ENCODE measurements at regions not wholly inside any gene's neighbourhood (a gene's known extent, or its start where the extent isn't known, plus 50 kb on each side); places are given as distances from the start of the nearest gene placed in this dataset.

DNA sequence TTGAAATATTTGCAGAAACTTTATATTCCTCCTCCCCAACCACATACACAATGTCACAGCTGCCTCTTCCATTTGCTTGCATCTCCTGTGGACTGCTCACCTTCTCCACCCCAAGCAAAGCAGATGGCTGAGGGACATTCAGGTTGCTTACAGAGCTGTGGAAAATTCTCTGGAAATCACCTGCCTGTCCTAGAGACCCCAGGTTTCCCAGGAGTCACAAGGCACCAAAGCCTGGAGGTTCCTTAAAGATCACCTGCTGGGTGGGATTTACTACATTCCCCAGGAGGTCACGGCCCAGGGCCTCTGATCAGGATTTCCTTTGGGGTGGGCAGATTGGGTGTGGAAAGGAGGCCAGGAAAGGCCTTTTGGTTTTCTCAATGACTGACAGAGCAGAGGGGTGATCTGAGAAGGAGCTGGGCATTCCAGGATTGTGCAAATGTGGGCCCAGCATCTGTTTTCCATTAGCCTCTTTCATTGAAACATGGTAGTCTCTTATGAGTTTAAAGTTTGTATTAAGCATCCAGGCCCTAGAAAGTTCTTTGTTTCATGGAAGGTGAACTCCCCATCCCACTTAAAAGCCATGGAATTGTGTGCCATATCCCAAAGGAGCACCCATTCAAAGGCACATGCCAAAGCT lies 410.7 kb upstream of the TNP1 start:
- DNase-seq (ENCODE audit: low read depth) = no peak

DNA sequence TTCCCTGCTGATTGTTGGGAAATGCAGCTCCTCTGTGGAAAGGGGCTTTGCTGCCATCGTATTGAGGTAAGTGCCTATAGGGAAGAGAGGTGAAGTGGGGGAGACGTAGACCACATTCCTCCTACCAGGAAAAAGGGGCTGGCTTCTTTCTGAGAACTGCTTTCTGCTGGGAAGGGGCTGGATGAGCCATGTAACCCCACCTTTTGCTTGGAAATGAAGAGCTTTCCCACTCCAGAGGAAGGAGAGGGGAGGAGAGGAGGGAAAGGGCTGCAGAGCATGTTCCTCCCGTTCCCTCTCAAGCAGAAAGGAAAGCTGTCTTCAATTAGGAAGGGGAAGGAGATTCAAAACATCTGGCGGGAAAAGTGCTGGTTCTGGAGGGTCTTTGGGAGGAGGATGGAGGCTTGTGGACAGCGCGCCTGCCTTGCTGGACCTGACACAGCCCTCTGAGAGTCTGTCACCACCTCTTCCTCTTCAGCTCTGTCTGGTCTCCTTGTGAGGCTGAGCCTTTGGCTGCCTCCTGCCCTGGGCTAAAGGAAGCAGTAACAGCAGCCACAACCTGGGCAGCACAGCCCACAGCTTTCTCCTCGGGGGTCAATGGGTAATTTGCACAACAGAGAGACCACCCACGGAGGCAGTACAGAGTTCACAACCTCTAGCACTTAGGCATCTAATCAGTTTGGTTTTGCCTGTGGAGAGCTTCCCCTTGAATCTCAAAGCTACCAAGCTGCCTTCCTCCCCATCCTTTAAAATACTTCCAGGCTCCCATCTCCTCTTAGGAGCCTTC lies 410.0 kb upstream of the TNP1 start:
- DNase-seq (ENCODE audit: low read depth) = no peak

DNA sequence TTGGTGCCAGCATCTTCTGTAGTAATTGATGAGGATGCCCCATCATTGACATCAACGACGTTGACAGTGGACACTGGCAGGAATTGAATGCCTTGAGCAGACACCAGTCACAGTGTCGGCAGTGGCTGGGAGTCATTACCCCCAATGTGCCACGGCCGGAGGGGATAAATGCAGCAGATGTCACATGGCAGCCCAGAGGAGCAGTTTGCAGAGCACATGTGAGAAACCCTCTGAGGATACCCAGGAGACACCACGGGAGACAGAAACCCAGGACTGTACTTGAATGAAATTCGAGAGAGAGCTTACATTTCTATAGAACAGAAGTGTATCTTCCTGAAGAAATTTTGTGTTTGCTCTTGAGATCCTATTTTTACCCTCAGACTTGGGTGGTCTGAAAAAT lies 409.1 kb upstream of the TNP1 start:
- no peak for DNase-seq (ENCODE audit: low read depth)

DNA sequence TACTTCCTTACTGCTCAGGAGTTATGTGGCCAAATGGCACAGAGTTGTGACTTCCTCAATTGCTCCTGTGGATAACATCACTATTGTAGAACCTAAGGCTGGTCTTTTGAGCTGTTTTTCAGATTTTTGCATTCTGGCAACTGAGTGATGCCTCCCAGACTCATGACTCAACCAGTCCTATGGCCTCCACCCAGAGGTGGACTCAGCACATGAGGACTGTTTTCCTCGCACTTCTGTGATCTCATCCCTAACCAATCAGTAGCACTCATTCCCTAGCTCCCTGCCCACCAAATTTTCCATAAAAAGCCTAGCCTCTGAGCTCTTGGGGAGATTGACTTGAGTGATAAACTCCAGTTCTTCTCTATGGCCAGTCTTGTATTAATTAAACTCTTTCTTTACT lies 407.9 kb upstream of the TNP1 start:
- no peak for DNase-seq (ENCODE audit: low read depth)

DNA sequence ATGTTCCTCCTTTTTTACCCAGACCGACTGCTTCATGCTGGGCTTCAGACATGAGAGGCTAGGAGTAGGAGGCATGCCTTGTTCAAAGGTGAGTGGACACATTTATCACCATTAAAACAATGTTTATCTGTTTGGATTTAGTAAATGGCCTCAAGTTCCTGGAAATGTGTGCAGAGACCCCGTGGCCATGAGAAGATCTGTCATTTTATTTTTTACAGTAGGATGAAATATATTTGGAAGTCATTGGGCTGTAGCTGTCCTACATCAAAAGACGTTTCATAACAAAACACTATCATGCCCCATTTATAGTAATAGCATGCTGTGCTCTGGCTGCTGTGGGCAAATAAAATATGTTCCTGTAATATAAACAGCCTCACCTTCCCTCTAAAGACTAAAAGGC lies 403.9 kb upstream of the TNP1 start:
- DNase-seq (ENCODE audit: low read depth) = no peak

DNA sequence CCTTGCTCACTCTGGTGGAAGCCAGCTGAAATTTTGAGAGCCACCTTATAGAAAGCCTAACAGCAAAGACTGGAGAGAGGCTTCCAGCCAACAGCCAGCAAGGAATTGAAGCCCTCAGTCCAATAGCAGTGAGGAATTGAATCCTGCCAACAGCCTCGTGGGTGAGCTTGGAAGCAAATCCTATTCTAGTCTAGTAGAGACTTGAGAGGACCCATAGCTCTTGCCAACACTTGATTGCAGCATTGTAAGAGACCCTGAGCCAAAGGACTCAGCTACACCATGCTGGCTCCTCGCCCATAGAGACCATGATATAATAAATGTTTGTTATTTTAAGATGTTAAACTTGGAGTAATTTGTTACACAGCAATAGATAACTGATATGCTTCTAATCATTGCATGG lies 403.0 kb upstream of the TNP1 start:
- DNase-seq (ENCODE audit: low read depth) = no peak

DNA sequence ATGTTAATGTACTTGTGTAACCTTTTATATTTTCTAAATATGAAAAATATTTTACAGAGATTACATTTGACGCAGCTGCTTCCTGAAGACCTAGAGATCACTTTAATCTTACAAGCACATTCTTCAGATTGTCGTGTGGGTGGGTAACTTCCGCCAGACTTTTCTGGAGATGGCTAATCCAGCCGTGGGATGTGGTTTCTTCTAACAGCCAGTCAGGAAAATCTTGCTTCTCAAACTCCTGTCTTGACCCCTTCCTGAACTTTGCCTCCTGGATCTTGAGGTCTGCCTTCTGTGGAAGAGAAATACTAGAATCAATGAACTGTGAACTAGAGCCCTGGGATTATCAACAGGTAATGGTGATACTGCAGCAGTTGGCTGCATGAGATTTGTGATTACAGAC lies 401.6 kb upstream of the TNP1 start:
- DNase-seq (ENCODE audit: low read depth) = no peak

DNA sequence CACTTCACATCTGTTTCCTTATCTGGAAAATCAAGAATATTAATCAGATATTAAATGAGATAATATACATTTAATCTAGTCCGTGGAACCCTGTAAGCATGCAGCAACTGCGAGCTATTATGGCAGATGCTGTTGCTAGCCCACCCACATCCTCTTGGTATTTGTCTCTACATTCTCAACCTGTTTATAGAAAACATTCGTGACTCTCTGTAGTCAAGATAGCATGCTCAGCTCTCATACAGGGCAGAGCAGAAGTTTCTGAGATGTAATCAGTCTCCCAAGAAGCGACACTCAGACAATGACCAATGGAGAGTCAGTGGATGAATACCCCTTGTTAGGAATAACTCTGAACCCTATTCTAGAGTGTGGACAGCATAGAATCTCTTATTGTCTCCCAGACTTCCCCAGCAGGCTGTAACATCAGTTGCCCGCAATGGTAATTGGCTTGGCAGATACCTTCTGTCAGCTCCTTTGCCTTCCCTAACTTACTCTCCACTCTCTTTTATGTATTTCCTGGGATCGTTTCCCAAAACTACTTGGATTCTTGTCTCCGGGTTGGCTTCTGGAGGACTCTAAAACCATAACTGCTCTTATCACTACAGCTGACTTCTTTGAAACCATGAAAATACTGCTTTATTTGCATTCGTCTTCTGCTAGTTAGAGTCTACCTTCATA lies 400.7 kb upstream of the TNP1 start:
- no peak for DNase-seq (ENCODE audit: low read depth)

DNA sequence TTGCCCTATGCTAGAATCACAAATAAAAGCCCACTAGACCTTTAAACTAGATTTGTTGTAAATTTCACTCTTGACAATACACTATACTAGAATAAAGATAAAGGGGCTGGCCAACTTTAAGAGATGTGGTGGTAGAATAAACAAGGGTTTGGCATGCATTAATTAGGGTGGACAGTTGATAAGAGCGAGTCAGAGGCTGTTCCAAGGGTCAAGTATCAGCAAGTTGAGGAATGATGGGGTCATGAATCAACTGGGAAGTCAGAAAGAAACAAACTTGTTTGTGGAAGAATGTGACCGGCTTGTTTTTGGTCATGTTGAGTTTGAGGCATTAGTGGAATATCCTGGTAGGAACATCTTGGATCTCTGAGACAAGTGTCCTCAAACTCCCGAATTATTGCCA lies 398.3 kb upstream of the TNP1 start:
- no peak for DNase-seq (ENCODE audit: low read depth)

DNA sequence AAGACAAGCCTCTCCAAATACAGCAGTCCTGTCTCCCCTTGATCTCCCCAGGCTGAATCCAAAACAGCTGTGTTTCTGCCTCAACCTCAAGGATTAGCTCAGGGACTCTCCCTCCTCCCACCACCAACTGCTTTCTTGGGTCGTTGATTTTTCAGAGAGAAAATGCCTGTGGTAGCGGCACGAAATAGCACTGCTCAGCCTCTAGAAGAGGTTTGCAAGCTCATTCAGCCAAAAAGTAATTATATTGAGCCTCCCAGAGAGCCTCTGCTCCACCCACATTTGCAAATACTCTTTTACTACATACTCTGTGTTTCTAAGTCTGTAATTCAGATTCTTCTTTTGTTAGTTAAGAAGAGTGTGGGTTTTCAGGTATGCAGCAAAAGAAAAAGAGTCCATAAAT lies 396.4 kb upstream of the TNP1 start:
- DNase-seq (ENCODE audit: low read depth) = no peak

DNA sequence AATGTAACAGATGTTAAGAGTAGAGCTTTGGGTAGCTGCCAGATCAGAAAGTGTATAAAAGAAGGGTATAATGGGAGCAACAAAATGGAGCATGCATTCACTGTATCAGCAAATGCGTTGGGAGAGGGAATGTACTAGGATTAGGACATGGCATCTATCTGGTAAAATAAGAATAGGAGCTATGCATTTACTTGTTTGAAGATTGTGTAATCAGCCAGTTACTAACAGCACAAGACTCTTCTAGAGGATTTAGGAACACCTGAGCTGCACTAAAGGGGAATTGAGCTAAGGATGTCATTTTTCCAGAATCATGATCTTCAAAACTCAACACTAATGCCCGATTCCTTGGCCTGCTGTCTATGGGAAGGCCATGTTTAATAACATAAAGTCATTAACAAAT lies 394.2 kb upstream of the TNP1 start:
- DNase-seq (ENCODE audit: low read depth) = no peak

DNA sequence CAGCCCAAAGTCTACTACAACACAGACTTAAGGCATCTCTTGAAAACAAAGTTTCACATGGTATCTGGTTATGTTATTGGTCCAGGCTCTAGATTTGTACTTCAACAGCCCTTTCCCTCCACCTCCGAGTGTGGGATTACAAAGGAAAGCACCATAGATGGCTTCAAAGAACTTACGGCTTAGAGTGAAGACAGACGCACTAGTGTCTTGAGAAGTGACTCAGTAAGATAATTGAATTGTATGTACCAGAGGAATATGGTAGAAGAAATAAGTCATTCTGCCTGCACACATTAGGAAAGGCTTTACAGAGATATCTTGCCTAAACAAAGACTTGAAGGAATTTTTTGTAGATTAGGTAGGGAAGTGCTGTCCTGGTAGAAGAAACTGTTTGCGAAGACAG lies 392.3 kb upstream of the TNP1 start:
- DNase-seq (ENCODE audit: low read depth) = no peak

DNA sequence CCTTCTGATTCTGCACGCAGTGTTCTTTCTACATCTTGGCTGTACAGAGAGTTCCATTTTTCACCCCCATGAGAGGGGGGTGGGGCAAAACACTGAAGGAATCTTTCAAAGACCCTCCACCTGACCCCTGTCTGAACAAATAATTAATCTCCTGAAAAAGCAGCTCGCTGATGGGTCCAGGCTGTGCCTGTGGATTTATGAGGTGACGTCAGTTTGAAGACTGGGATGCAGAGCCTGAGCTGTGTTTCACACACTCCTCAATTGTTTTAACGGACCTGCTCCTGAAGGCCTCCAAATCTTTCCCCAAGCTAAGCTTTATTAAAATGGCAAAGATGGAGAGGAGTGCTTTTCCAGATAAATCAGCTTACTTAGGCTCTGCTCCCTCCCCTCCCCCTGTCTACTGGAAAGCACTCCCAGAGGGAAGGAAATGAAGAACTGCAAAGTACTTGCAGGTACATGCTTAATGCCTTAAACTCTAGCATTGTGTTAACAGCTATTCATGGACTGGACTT lies 390.2 kb upstream of the TNP1 start:
- DNase-seq (ENCODE audit: low read depth) = no peak

DNA sequence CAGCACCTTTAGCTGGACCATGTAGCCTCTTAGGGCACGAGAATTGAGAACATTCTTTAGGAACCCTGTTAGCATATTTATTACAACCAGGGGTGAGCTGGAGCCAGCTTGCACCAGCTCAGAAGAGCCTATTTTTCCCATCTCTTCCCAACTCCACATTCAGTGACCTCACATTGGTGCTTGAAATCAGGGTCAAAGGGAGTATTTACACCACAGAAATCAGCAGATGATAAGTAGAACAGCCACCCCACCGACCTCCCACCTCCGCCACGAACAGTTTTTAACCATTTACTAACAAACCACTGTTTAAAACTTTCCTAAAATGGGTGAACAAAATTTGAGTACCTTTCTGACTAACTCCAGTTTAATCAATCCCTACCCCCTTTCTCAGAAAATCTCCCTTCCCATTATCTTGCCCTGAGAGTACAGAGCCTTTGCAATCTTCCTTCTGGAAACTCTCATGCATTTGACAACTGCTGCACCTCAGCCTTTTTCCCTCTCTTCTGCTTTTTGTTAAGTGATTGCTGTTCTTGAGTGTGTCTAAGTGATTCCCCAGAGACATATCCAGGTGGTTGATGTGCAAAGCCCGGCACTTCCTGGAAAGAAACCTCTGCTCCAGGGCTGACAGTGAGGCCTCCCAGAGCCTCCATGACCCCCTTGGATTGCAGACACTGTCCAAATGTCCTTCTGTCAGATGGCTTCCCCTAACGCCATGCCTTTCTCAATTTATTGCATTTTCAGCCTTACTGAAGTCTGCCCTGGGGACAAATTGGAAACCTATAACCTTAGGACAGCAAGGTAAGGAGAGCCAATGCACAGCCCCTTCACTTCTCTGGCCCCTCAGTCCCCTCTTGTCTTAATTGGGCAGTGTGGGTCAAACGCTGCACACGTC lies 389.5 kb upstream of the TNP1 start:
- DNase-seq (ENCODE audit: low read depth) = no peak

DNA sequence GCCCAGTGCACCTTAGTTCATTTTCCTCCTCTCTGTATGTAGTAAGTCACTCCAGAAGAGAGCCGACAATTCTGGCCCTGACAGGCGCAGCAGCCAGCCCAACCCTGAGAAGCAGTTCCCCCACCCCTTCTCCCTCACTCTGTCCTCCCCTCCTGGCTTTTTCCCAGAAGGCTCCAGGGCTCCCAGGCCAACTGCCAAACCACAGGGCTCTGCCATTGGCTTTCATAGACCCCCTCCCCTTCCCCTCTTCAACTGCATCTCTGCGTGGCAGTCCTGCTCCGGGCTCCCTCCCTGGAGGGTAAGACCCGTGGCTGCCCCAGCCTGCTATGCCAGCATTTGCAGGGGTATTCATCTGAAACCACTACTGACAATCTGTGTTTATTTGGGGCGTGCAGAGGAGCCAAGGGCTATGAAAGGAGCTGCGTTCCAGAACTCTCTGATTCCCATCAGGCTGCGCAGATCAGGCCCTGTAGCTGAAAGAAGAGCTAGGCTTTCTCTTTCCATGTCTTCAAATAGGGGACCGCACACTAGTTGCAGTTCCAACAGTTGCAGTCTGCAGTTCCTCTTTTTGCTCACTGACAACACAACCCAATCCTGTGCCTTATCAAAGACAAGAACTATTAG lies 388.6 kb upstream of the TNP1 start:
- no peak for DNase-seq (ENCODE audit: low read depth)

DNA sequence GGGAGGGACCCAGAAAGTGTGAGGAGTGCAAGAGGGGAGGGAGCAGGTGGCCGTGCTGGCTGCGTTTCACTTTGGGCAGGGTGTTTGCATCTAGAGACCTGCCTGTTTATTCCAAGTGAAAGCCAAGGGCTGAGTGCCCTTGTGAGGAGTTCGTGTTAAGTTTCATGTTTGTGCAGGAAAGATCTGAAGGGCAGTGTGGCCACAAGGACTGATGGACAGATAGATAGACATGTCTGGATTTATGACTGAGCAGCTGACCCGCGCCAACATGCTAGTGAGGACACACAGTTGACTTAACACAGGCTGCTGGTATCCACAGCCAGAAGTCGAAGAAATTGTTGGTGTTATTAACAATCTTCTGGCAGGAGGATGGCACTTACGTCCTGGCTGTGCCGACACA lies 387.6 kb upstream of the TNP1 start:
- no peak for DNase-seq (ENCODE audit: low read depth)

DNA sequence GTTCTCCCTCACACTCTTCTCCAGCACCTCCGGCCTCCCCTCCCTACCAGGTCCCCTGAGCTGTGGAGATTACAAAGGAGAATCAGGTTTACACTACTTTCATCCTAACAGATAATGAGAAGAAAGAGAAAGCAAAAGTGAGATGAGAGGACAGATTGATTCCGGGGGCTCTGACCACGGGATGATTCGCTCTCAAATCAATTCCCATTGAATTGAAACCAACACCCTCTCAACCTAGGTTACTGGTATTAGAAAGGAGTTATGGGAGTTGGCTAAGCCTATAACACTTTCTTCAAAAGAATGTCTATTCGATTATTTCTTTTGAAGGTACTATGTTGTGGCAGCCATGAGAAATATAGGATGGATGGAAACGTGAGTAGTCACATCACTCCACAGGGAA lies 386.2 kb upstream of the TNP1 start:
- no peak for DNase-seq (ENCODE audit: low read depth)

DNA sequence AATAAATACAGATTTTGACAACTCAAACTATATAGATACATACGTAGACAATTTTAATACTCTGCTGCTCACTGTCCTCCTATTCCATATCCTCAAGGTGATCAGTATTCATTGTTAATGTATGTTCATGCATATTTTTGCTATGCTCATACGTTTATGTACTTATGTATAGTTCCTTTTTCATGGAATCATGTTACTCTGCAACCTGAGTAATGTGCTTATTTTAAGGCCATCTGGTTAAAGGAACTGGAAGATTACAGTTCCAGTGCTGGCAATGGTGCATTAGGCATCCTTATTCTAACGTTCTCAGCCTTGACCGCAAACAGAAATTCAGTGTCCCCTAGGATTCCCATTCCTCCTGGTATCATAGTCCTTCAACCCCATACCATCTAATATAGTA lies 385.0 kb upstream of the TNP1 start:
- DNase-seq (ENCODE audit: low read depth) = no peak

DNA sequence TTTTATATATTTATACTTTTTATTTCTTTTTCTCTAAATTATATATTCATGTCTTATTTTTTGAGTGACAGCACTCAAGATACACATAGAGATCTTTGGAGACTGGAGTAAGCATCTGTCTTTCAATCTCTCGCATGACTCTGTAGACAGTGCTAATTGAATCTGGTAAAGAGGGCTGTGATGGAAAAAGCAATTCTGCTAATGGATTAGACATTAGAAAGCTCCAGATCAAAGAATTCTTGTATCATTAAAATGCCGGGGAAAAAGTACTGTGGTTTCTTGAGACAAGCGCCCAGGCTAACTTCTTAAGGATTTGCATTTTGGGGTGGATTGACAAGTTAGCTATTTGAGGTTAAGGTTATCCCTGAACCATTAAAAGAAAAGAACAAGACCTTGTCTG lies 383.1 kb upstream of the TNP1 start:
- no peak for DNase-seq (ENCODE audit: low read depth)

DNA sequence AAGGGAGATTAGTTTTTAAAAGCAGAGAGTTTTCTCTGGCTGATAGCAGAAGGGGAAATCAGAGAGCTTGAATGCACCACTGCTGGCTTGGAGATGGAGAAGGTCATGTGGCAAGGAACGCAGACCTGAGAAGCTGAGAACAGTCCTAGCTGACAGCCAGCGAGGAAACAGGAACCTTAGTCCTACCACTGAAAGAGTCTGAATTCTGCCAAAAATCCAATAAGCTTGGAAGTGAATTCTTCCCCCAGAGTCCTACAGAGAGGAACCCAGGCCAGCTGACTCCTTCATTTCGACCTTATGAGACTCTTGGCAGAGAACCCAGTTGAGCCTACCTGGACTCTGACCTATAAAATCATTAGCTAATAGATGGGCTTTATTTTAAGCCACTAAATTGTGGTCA lies 371.9 kb upstream of the TNP1 start:
- DNase-seq (ENCODE audit: low read depth) = no peak

DNA sequence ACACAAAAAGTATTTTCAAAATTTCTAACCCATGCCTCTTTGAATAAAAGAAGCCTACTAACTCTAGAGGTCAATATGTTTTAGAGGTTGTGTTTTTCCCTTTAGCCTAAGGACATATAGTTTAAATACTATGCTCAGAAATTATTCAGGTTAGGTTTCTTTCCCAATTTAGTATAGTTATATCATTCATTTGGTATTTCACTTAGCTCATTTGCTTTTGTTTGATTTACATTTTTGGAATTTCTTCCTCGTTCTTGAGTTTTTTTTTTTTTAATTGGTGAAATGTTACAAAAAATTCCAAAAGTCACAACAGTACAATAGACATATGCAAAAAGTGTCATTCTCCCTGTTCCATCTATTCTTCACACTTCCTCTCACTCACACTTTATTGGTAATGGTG lies 371.3 kb upstream of the TNP1 start:
- no peak for DNase-seq (ENCODE audit: low read depth)

DNA sequence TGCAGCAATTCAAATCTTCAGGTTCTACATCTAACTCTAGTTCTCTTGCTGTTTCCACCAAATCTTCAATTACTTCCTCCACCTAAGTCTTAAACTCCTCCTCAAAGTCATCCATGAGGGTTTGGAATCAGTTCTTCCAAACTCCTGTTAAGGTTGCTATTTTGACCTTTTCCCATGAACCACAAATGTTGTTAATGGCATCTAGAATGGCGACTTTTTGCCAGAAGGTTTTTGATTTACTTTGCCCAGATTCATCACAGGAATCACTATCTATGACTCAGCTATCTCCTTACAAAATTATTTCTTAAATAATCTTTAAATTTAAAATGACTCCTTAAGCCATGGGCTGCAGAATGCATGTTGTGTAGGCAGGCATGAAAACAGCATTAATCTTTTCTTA lies 368.9 kb upstream of the TNP1 start:
- no peak for DNase-seq (ENCODE audit: low read depth)
